HEK293T (cell line): ENCODE measurements at regions not wholly inside any gene's neighbourhood (a gene's known extent, or its start where the extent isn't known, plus 50 kb on each side); places are given as distances from the start of the nearest gene placed in this dataset.

ENCODE experiments used
- ARNT ChIP-seq: fragments of 450-650 bp; IDR thresholded peaks from 2 replicates; pipeline ENCODE4 v1.6.1; 2017; ENCODE audit warnings: mild to moderate bottlenecking
- BHLHE40 ChIP-seq: fragments of 450-650 bp; IDR thresholded peaks from 2 replicates; pipeline ENCODE4 v1.6.1; 2016; ENCODE audit warnings: mild to moderate bottlenecking, moderate library complexity, borderline replicate concordance
- CTBP1 ChIP-seq: fragments of 450-650 bp; IDR thresholded peaks from 2 replicates; pipeline ENCODE4 v1.6.1; 2016; ENCODE audit warnings: borderline replicate concordance
- FOXA1 ChIP-seq: fragments of 450-650 bp; IDR thresholded peaks from 2 replicates; pipeline ENCODE4 v1.6.1; 2016; ENCODE audit warnings: mild to moderate bottlenecking
- FOXM1 ChIP-seq: fragments of 450-650 bp; IDR thresholded peaks from 2 replicates; pipeline ENCODE4 v1.6.1; 2017; ENCODE audit warnings: mild to moderate bottlenecking, borderline replicate concordance
- HDGF ChIP-seq: fragments of 450-650 bp; IDR thresholded peaks from 2 replicates; pipeline ENCODE4 v1.6.1; 2017; ENCODE audit warnings: antibody characterized with exemption, borderline replicate concordance
- L3MBTL2 ChIP-seq: fragments of 450-650 bp; conservative IDR thresholded peaks from 2 replicates; pipeline ENCODE4 v1.6.1; 2016; ENCODE audit warnings: mild to moderate bottlenecking
- LEF1 ChIP-seq: fragments of 450-650 bp; IDR thresholded peaks from 2 replicates; pipeline ENCODE4 v1.6.1; 2017; ENCODE audit warnings: mild to moderate bottlenecking, borderline replicate concordance
- NFRKB ChIP-seq: fragments of 450-650 bp; IDR thresholded peaks from 2 replicates; pipeline ENCODE4 v1.6.1; 2016; ENCODE audit warnings: mild to moderate bottlenecking, moderate library complexity
- SP1 ChIP-seq: fragments of 450-650 bp; IDR thresholded peaks from 2 replicates; pipeline ENCODE4 v1.6.1; 2017
- SUZ12 ChIP-seq: fragments of 450-650 bp; IDR thresholded peaks from 2 replicates; pipeline ENCODE4 v1.6.1; 2016; ENCODE audit warnings: mild to moderate bottlenecking
- TARDBP ChIP-seq: fragments of 450-650 bp; IDR thresholded peaks from 2 replicates; pipeline ENCODE4 v1.6.1; 2016
- ZNF384 ChIP-seq: fragments of 450-650 bp; IDR thresholded peaks from 2 replicates; pipeline ENCODE4 v1.6.1; 2016

DNA sequence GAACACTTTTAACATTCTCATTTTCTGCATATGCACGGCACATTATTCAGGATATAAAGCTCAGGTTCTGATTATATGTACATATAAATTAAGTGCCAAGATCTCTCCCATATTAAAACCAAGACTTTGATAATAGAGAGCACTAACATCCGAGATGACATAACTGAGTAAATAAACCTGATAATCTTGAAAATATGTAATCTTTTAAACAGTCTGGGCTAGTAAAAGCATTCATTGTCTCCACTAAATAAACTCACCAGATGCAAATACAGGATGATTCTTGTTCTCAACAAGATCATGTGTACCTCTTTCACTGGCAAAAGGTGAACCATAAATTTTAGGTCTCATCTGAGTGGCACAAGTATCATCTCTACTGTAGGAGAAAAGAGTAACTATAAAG, 942.2 kb downstream of the TRAM1L1 start:
- TF ChIP-seq BHLHE40 (no peak), FOXM1 (no peak), ARNT (no peak), HDGF (no peak), SUZ12 (no peak), L3MBTL2 (no peak), CTBP1 (no peak), TARDBP (no peak), NFRKB (no peak), ZNF384 (no peak), SP1 (no peak), LEF1 (no peak), FOXA1 (no peak)
